Lung (tissue), 11 donors: ENCODE measurements at regions not wholly inside any gene's neighbourhood (a gene's known extent, or its start where the extent isn't known, plus 50 kb on each side); places are given as distances from the start of the nearest gene placed in this dataset.

Experiments used
- ATAC-seq: fragments of 200-7000 bp; cut with Tn5 transposase; one replicate; pipeline ENCODE4 v1.9.1; 2020; ENCODE audit warnings: moderate number of reproducible peaks; ENCODE audit not compliant: insufficient read depth, low FRiP score
- DNase-seq, 3 donors: peaks; one replicate each; pipeline ENCODE4 v3.0.0-alpha.2; 2013 to 2017
- H3K27ac ChIP-seq, 2 donors: one replicate each; pipeline ENCODE4 v1.5.1; 2013; ENCODE audit warnings: mild to moderate bottlenecking in 2 of 2, moderate library complexity in 2 of 2, control low read depth in 1 of 2, inconsistent platforms in 1 of 2, low read depth in 1 of 2, low read length in 1 of 2
- H3K27me3 ChIP-seq, 3 donors: one replicate each; pipeline ENCODE4 v1.5.1; 2013; ENCODE audit warnings: low read length in 2 of 3; ENCODE audit not compliant: control insufficient read depth in 3 of 3, insufficient read depth in 3 of 3
- H3K36me3 ChIP-seq, 4 donors: one replicate each; pipeline ENCODE4 v1.5.1; 2013; ENCODE audit warnings: low read length in 4 of 4, mild to moderate bottlenecking in 1 of 4, moderate library complexity in 1 of 4; ENCODE audit not compliant: control insufficient read depth in 4 of 4, insufficient read depth in 4 of 4
- H3K4me1 ChIP-seq, 5 donors: one replicate each; pipeline ENCODE4 v1.5.1; 2013; ENCODE audit warnings: low read length in 5 of 5, mild to moderate bottlenecking in 2 of 5, moderate library complexity in 1 of 5; ENCODE audit not compliant: control insufficient read depth in 5 of 5, insufficient read depth in 5 of 5
- H3K4me3 ChIP-seq: one replicate; pipeline ENCODE4 v1.5.1; 2013; ENCODE audit warnings: mild to moderate bottlenecking, control low read depth, moderate library complexity
- H3K9ac ChIP-seq, 2 donors: one replicate each; pipeline ENCODE4 v1.5.1; 2013; ENCODE audit warnings: low read length in 2 of 2, control low read depth in 1 of 2; ENCODE audit not compliant: insufficient read depth in 1 of 2
- H3K9me3 ChIP-seq, 4 donors: one replicate each; pipeline ENCODE4 v1.5.1; 2013; ENCODE audit warnings: low read length in 3 of 4, mild to moderate bottlenecking in 1 of 4, moderate library complexity in 1 of 4; ENCODE audit not compliant: control insufficient read depth in 4 of 4, insufficient read depth in 3 of 4
- CTCF ChIP-seq: IDR thresholded peaks from 2 replicates; pipeline ENCODE4 v1.5.1; 2012; ENCODE audit warnings: mild to moderate bottlenecking; ENCODE audit errors: control extremely low read depth, extremely low read depth
- WGBS, 2 donors: extraction: QIAGEN DNeasy Blood & Tissue Kit; methylation state at CpG; one replicate each; pipeline ENCODE4 v1.1.7; 2013; 5-methylcytosine and 5-hydroxymethylcytosine counted together
- donor health status: control.
- donor health status: control.
- donor health status: Bipolar disorder and iron deficiency.
- donor health status: healthy.
- donor health status: DM: yes; HTN: yes; CAD: no.

- no peaks in the 10 kb centered on the region for H3K27me3 ChIP-seq
- DNase-seq = no peak
- H3K36me3 ChIP-seq = no peaks in the 10 kb centered on the region
- ATAC-seq = no peak
- H3K9me3 ChIP-seq = peaks cover 0 to 4% (median 0%) of the 10 kb centered on the region in 4 donors
- WGBS, 2 donors = 65 to 89% methylated on average over 3 of the region's 3 CpGs
- no peak overlapping the region for H3K27ac ChIP-seq
- no peaks in the 10 kb centered on the region for H3K4me1 ChIP-seq
- TF ChIP-seq CTCF = no peak
- no peak overlapping the region for H3K4me3 ChIP-seq
- H3K9ac ChIP-seq = no peak overlapping the region
These were observed 497.0 kb downstream of the RWDD3 start for GRCh38 chr1:95730986-95731385.

GRCh38 chr1:95731466-95731865 lies 497.5 kb downstream of the RWDD3 start:
- H3K4me3 ChIP-seq = no peak overlapping the region
- no peak for ATAC-seq
- H3K27me3 ChIP-seq = no peaks in the 10 kb centered on the region
- no peaks in the 10 kb centered on the region for H3K36me3 ChIP-seq
- no peak for DNase-seq
- TF ChIP-seq CTCF = no peak
- H3K4me1 ChIP-seq = no peaks in the 10 kb centered on the region
- no peak overlapping the region for H3K9ac ChIP-seq
- no peak overlapping the region for H3K27ac ChIP-seq
- H3K9me3 ChIP-seq = peaks cover 0 to 3% (median 0%) of the 10 kb centered on the region in 4 donors

GRCh38 chr1:95733031-95733430 lies 499.0 kb downstream of the RWDD3 start:
- TF ChIP-seq CTCF = no peak
- Histone ChIP-seq H3K36me3 (no peaks in the 10 kb centered on the region), H3K4me1 (no peaks in the 10 kb centered on the region), H3K27me3 (no peaks in the 10 kb centered on the region), H3K9me3 (peaks cover 0 to 2% (median 0%) of the 10 kb centered on the region in 4 donors), H3K9ac (no peak overlapping the region), H3K4me3 (no peak overlapping the region), H3K27ac (no peak overlapping the region)
- ATAC-seq (no peak), DNase-seq (no peak)
- 58 to 72% methylated on average over 1 of the region's 1 CpG for WGBS, 2 donors

GRCh38 chr1:95733671-95734070 lies 499.7 kb downstream of the RWDD3 start:
- Histone ChIP-seq H3K27ac (no peak overlapping the region), H3K9me3 (no peaks in the 10 kb centered on the region), H3K4me1 (no peaks in the 10 kb centered on the region), H3K36me3 (no peaks in the 10 kb centered on the region), H3K4me3 (no peak overlapping the region), H3K9ac (no peak overlapping the region), H3K27me3 (no peaks in the 10 kb centered on the region)
- TF ChIP-seq CTCF = no peak
- ATAC-seq = no peak
- WGBS, 2 donors = 87 to 89% methylated on average over 6 of the region's 6 CpGs
- DNase-seq = no peak
